ENCODE measurements at regions not wholly inside any gene's neighbourhood (a gene's known extent, or its start where the extent isn't known, plus 50 kb on each side); places are given as distances from the start of the nearest gene placed in this dataset.
"Not testable (repeated sequence)": the region's sequence is repeated elsewhere in the genome, so short reads cannot be mapped to it uniquely, and the experiment has no call there.

DNA sequence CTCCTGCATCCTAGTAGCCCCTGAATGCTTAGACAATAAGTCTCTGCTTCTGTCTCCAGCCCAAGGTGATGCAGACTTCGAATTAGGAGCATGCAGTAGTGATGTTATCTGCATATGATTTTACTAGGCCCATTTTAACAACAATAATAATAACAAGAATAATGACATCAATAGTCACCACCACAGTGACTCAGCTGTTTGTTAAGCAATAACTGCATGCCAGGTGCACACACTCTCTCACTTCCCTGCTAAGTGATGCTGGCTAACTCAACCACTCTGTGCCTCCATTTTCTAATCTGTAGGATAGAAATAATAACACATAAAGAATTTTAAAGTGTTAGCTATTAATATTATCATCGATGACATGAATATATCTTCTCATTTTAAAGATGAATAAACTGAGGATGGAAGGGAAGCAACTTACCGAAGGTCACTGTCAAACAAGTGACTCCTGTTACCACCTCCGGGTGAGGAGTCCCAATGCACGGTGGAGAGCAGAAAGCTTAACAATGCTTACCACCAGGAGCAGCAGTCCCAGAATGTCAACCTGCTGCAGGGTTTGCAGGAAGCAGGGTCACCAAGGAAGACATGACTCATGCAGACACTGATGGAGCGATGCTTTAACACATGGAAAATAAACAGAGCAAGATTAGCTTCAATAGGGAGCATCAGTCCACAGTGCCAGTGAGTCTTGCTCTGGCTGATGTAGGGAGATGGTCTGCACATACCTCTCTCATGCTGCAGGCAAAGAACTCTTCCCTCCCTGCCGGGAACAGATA, 290.2 kb downstream of the SPATA17 start:
- no peak for DNase-seq (ENCODE audit: low read depth in 2 of 2)

- no peak for DNase-seq (ENCODE audit: low read depth in 2 of 2)
Measured at GRCh38 chr1:217924924-217925323, 293.8 kb downstream of the SPATA17 start.

GRCh38 chr1:217929213-217929885, 298.2 kb downstream of the SPATA17 start:
- no peak for DNase-seq (ENCODE audit: low read depth in 2 of 2)

GRCh38 chr1:217943361-217943760, 312.2 kb downstream of the SPATA17 start:
- DNase-seq (ENCODE audit: low read depth in 2 of 2) = no peak

DNA sequence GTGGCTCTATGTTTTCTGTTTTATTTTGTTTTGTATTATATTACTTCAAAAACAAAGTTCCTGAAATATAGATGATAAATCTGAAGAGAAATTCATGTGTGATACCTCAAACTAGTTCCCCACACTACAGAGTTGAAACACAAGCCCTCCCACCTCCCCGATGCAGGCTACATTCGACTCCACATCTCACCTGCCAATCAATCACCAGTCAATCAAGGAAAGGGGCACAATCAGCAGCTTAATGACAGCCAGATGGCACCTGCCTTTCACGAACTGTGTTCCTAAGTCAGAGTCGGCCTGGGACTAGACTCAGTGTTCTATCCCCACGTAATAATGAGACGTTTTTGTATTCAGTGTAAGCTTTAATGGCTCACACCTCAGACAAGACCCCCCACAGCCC, 313.4 kb downstream of the SPATA17 start:
- DNase-seq (ENCODE audit: low read depth in 2 of 2) = no peak

DNA sequence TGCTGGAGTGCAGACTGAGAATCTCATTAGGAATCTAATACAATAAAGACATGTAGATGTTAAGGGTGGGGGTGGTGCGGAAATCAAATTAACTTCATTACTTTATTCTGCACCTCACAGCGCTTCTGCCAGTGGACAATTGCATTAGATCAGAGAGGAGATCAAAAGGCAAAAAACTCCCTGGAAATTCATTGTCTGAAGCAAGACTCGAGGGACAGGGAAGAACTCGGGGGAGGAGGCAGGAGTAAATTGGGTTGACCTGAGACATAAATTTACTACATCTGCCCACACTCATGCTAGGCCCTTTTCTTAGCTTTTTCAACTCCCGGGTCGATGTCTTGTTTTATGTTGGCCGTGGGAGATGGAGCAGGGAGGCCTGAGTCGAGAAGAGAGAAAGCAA, 315.4 kb downstream of the SPATA17 start:
- DNase-seq (ENCODE audit: low read depth in 2 of 2) = no peak

DNA sequence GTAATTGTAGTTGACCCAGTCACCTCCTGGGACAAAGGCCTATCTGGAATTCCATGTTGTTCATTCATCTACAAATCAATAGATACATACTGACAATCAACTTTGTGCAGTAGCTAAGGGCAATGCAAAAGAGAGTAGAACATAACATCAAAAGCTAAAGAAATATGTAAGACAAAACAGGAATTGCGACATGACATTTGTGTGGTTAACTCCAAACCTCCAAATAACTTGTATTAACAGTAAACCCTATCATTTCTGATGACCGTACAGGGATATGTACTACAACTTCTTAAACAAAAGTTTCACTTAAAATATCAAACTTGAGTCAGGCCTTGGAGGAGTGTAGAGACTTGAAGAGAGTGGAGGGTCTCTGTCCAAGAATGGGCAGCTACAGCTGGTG, 317.6 kb downstream of the SPATA17 start:
- DNase-seq (ENCODE audit: low read depth in 2 of 2) = no peak

DNA sequence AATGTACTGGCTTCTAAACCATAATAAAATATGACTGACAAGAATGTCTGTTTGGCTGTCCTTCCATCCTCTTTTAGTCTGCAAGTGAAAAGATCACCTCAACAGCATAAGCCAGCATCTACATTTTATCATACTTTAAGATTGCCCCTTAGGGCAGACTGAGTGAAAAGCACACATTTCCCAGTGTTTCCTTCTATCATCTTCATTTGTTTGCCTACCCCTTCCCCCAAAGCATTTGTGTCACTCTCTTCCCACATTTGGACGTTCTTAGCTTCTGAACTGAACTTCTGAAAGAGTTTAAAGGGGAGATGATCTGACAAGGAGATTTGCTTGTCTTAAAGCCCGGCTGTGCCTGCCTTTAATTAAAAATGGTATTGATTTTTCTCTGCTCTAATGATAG, 322.2 kb downstream of the SPATA17 start:
- no peak for DNase-seq (ENCODE audit: low read depth in 2 of 2)

DNA sequence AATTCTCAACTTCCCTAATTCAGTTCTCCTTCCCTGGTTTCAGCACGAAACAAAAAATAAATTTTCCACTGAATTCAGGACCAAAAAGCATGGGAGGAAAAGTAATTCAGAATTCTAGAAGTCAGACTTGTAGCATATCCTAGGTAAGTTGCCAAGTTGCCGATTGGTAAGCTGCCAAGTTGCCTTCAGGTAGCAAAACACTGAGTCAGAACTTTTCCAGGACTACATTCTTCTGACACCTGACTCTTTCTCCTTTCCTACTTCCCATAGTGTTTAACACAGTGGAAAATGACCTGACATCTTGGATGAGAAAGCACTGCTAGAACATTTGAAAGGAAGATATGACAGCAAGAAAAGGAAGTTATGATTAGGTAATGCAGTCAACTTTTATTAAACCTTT, 322.8 kb downstream of the SPATA17 start:
- no peak for DNase-seq (ENCODE audit: low read depth in 2 of 2)

GRCh38 chr1:217955723-217956122, 324.6 kb downstream of the SPATA17 start:
- no peak for DNase-seq (ENCODE audit: low read depth in 2 of 2)

DNA sequence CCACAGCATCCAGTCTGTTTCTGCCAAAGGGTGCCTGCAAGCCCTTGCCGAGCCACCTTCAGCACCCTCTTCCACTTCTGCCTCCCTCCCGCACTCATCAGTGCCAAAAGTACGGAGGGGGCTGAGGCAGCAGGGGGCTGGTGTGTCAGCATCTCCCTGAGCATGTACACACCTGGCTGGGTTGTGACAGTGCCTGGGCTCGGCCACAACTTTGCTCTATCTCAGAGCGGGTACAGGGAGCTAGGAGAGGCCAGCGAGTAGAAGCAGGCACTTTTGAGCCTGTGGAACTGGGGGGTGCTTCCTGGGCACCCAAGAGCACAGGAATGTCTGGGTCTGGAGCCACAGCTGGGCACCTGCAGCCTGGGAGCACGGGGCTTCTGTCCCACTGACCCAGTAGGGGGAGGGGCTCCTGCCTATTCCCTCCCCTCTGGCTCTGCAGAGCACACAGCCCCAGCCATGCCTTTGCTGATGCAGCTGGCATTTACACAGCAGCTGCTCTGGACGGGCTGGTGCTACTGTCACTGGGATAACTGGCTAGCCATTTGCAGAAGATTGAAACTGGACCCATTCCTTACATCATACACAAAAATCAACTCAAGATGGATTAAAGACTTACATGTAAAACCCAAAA, 319.8 kb upstream of the RRP15 start:
- DNase-seq (ENCODE audit: low read depth in 2 of 2) = no peak

- no peak for DNase-seq (ENCODE audit: low read depth in 2 of 2)
Measured at GRCh38 chr1:217968085-217968484, 317.0 kb upstream of the RRP15 start.

- DNase-seq (ENCODE audit: low read depth in 2 of 2) = no peak
Measured at GRCh38 chr1:217969428-217969827, 315.7 kb upstream of the RRP15 start.

GRCh38 chr1:217977943-217978342, 307.1 kb upstream of the RRP15 start:
- DNase-seq (ENCODE audit: low read depth in 2 of 2) = no peak

DNA sequence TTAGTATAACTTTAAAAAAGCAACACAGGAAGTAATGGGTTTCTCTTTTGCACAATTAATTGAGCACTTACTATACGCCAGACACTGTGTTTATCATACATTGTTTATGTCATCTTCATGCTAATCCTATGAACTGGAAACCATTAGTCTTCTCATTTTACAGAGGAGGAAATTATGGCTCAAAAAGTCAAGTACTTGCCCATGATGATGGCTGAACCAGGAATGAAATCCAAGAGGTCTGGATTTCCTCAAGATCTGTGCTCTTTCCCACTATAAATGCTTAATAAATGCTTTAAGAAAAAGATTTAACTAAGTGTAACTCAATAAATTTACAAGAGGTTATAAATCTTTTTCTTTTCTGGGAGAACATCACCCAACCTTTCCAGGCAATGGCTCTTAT, 303.7 kb upstream of the RRP15 start:
- no peak for DNase-seq (ENCODE audit: low read depth in 2 of 2)

DNA sequence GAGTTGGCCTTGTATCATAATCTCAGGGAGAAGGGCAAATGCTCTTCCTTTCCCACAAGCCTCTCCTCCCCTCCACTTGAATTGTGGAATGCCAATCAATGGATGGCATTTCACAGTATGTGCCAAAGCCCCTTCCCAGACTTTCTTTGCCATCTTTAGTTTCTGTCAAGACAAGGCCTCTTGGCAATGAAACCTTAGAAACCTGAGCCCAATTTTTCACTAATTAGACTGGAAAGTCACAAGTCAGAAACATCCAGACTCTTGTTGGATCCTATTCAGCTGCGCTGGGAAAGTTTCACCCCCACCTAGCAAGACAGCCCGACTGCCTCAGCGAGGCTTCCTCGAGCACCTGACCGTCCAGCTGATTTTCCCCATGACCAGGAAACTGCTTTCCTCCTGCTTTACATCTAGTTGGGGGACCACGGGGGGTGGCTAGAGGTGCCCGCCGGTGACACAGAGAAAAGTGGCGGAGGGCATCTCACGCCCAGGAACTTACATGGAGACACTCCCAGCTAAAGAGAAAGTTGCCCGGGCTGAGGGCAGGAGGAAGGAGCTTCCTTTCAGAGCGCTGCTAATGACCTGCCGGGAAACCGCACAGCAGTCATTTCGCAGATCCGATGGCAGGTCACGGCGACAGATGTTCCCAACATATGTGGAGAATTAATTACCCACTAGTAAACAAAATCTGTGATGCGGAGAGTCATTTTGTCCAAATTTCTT, 302.6 kb upstream of the RRP15 start:
- DNase-seq (ENCODE audit: low read depth in 2 of 2) = no peak

- no peak for DNase-seq (ENCODE audit: low read depth in 2 of 2)
Measured at GRCh38 chr1:217983051-217983375, 302.1 kb upstream of the RRP15 start.

- DNase-seq (ENCODE audit: low read depth in 2 of 2) = no peak
Measured at GRCh38 chr1:217985641-217986040, 299.5 kb upstream of the RRP15 start.

GRCh38 chr1:217989510-217989909, 295.6 kb upstream of the RRP15 start:
- no peak for DNase-seq (ENCODE audit: low read depth in 2 of 2)

GRCh38 chr1:217993439-217993838, 291.7 kb upstream of the RRP15 start:
- no peak for DNase-seq (ENCODE audit: low read depth in 2 of 2)

- not testable (repeated sequence) for DNase-seq (ENCODE audit: low read depth in 2 of 2)
Measured at GRCh38 chr1:218008296-218008695, 276.8 kb upstream of the RRP15 start.

DNA sequence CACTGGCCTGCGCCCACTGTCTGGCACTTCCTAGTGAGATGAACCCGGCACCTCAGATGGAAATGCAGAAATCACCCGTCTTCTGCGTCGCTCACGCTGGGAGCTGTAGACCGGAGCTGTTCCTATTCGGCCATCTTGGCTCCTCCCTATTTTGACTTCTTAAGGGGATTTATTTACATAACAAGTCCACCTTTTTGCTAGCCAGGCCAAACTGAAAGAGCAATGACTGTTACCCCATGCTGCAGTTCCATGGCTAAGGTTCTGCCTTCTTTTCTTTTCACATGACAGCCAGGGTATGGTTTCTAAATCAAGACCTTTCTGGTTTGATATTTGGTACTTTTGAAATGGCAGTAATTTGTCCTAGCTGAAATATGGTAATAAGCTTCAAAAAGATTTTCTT, 270.0 kb upstream of the RRP15 start:
- DNase-seq (ENCODE audit: low read depth in 2 of 2) = not testable (repeated sequence)
